ENCODE measurements at regions not wholly inside any gene's neighbourhood (a gene's known extent, or its start where the extent isn't known, plus 50 kb on each side); places are given as distances from the start of the nearest gene placed in this dataset.

GRCh38 chr4:23298371-23298770 is 591.5 kb downstream of the PPARGC1A start:
- TF ChIP-seq CTCF (conservative IDR thresholded peaks at IDR 0.05 in 1 of 2, IDR thresholded peaks at IDR 0.05 in 1 of 2; ENCODE audit: low read depth in 1 of 2, low read length in 2 of 2), result no peak
- no peak for TF ChIP-seq EZH2 (IDR thresholded peaks at IDR 0.05; ENCODE audit: low read length, missing control alignments)

Measured in fibroblast of lung (primary cell).